Neural progenitor cell (in vitro differentiated cells): ENCODE measurements at regions not wholly inside any gene's neighbourhood (a gene's known extent, or its start where the extent isn't known, plus 50 kb on each side); places are given as distances from the start of the nearest gene placed in this dataset.

Experiments used
- DNase-seq: peaks from one replicate; pipeline ENCODE4 v3.0.0-alpha.2; 2016; ENCODE audit warnings: low spot score
- H2AFZ ChIP-seq: fragments of 200-600 bp; sonication (generic); replicated peaks from 2 replicates; pipeline ENCODE4 v1.6.1; 2016; ENCODE audit warnings: antibody characterized with exemption
- H3F3A ChIP-seq: fragments of 200-600 bp; sonication (generic); 2 replicates; pipeline ENCODE4 v1.6.1; 2016; ENCODE audit warnings: antibody characterized with exemption, low read depth
- H3K27ac ChIP-seq: fragments of 200-600 bp; sonication (generic); 2 replicates; pipeline ENCODE4 v1.5.1; 2016; ENCODE audit warnings: mild to moderate bottlenecking
- H3K27me3 ChIP-seq: fragments of 200-600 bp; sonication (generic); 2 replicates; pipeline ENCODE4 v1.6.1; 2016; ENCODE audit warnings: mild to moderate bottlenecking, moderate library complexity
- H3K36me3 ChIP-seq: fragments of 200-600 bp; sonication (generic); 2 replicates; pipeline ENCODE4 v1.5.1; 2016
- H3K4me1 ChIP-seq: fragments of 200-600 bp; sonication (generic); 2 replicates; pipeline ENCODE4 v1.6.1; 2016; ENCODE audit warnings: mixed run types
- H3K4me2 ChIP-seq: fragments of 200-600 bp; sonication (generic); 2 replicates; pipeline ENCODE4 v1.6.1; 2016
- H3K4me3 ChIP-seq: fragments of 200-600 bp; sonication (generic); 2 replicates; pipeline ENCODE4 v1.5.1; 2016
- H3K79me2 ChIP-seq: fragments of 200-600 bp; sonication (generic); 2 replicates; pipeline ENCODE4 v1.6.1; 2016; ENCODE audit warnings: low read depth
- H3K9ac ChIP-seq: fragments of 200-600 bp; sonication (generic); 2 replicates; pipeline ENCODE4 v1.6.1; 2016
- H3K9me3 ChIP-seq: fragments of 200-600 bp; sonication (generic); 2 replicates; pipeline ENCODE4 v1.5.1; 2016; ENCODE audit warnings: low read depth
- H4K20me1 ChIP-seq: fragments of 200-600 bp; sonication (generic); 2 replicates; pipeline ENCODE4 v1.6.1; 2016; ENCODE audit warnings: low read depth
- H3K27ac Mint-ChIP-seq: 3 replicates; pipeline ENCODE4 v1.8.0; 2021; ENCODE audit warnings: mixed read lengths
- H3K27me3 Mint-ChIP-seq: 2 replicates; pipeline ENCODE4 v1.8.0; 2022; ENCODE audit warnings: low read depth, mild to moderate bottlenecking, inconsistent platforms, moderate library complexity, mixed read lengths; ENCODE audit not compliant: insufficient read depth
- H3K36me3 Mint-ChIP-seq: 3 replicates; pipeline ENCODE4 v1.8.0; 2021; ENCODE audit warnings: mixed read lengths
- H3K4me1 Mint-ChIP-seq: 3 replicates; pipeline ENCODE4 v1.8.0; 2021; ENCODE audit warnings: mixed read lengths
- H3K4me3 Mint-ChIP-seq: 3 replicates; pipeline ENCODE4 v1.8.0; 2021; ENCODE audit warnings: mild to moderate bottlenecking, moderate library complexity, mixed read lengths
- H3K9me3 Mint-ChIP-seq: 3 replicates; pipeline ENCODE4 v1.8.0; 2020; ENCODE audit warnings: mixed read lengths
- CTCF ChIP-seq: fragments of 200-600 bp; sonication (generic); IDR thresholded peaks from 2 replicates; pipeline ENCODE4 v1.5.1; 2017; ENCODE audit warnings: antibody characterized with exemption, mild to moderate bottlenecking
- EZH2 ChIP-seq: fragments of 200-600 bp; sonication (generic); IDR thresholded peaks from 2 replicates; pipeline ENCODE4 v1.6.1; 2017; ENCODE audit warnings: antibody characterized with exemption, mild to moderate bottlenecking, moderate library complexity
- EZH2phosphoT487 ChIP-seq: fragments of 200-600 bp; sonication (generic); IDR thresholded peaks from 2 replicates; pipeline ENCODE4 v1.6.1; 2017; ENCODE audit warnings: antibody characterized with exemption

- H3K36me3 ChIP-seq: no peaks in the 10 kb centered on the region
- Mint-ChIP-seq H3K9me3 (no peaks in the 10 kb centered on the region), H3K27ac (no peak overlapping the region), H3K36me3 (no peaks in the 10 kb centered on the region), H3K27me3 (no peaks in the 10 kb centered on the region), H3K4me3 (no peak overlapping the region), H3K4me1 (no peaks in the 10 kb centered on the region)
- no peak overlapping the region for H3K4me3 ChIP-seq
- H3K79me2 ChIP-seq: no peaks in the 10 kb centered on the region
- H3K4me1 ChIP-seq: peaks cover 8% of the 10 kb centered on the region
- H3K9me3 ChIP-seq: no peaks in the 10 kb centered on the region
- H3K27me3 ChIP-seq: no peaks in the 10 kb centered on the region
- H2AFZ ChIP-seq: no peak overlapping the region
- no peak overlapping the region for H3K27ac ChIP-seq
- no peaks in the 10 kb centered on the region for H4K20me1 ChIP-seq
- no peaks in the 10 kb centered on the region for H3F3A ChIP-seq
- no peak overlapping the region for H3K9ac ChIP-seq
- no peak for TF ChIP-seq EZH2phosphoT487
- H3K4me2 ChIP-seq: no peak overlapping the region
- DNase-seq: no peak
Observed at GRCh38 chr9:14511452-14511851, 181.8 kb downstream of the ZDHHC21 start.

- Mint-ChIP-seq H3K27ac (no peak overlapping the region), H3K4me1 (no peaks in the 10 kb centered on the region), H3K9me3 (no peaks in the 10 kb centered on the region), H3K36me3 (no peaks in the 10 kb centered on the region), H3K27me3 (no peaks in the 10 kb centered on the region), H3K4me3 (no peak overlapping the region)
- H2AFZ ChIP-seq: no peak overlapping the region
- no peaks in the 10 kb centered on the region for H3K27me3 ChIP-seq
- H3K4me3 ChIP-seq: no peak overlapping the region
- no peak overlapping the region for H3K9ac ChIP-seq
- TF ChIP-seq EZH2 (no peak), EZH2phosphoT487 (no peak)
- no peaks in the 10 kb centered on the region for H4K20me1 ChIP-seq
- no peaks in the 10 kb centered on the region for H3K36me3 ChIP-seq
- no peaks in the 10 kb centered on the region for H3F3A ChIP-seq
- H3K4me2 ChIP-seq: no peak overlapping the region
- H3K4me1 ChIP-seq: no peaks in the 10 kb centered on the region
- no peak overlapping the region for H3K27ac ChIP-seq
- DNase-seq: no peak
- H3K9me3 ChIP-seq: no peaks in the 10 kb centered on the region
- no peaks in the 10 kb centered on the region for H3K79me2 ChIP-seq
Observed at GRCh38 chr9:14508884-14509283, 184.3 kb downstream of the ZDHHC21 start.

GRCh38 chr9:14501366-14501765, 187.4 kb upstream of the NFIB start:
- no peak overlapping the region for H3K4me2 ChIP-seq
- H3K27me3 ChIP-seq: no peaks in the 10 kb centered on the region
- no peak overlapping the region for H3K27ac Mint-ChIP-seq
- H3K4me1 ChIP-seq: peaks cover 12% of the 10 kb centered on the region
- H3F3A ChIP-seq: no peaks in the 10 kb centered on the region
- no peak for DNase-seq
- no peaks in the 10 kb centered on the region for H3K79me2 ChIP-seq
- no peak overlapping the region for H3K9ac ChIP-seq
- no peaks in the 10 kb centered on the region for H3K36me3 ChIP-seq
- H3K4me1 Mint-ChIP-seq: no peaks in the 10 kb centered on the region
- no peaks in the 10 kb centered on the region for H3K36me3 Mint-ChIP-seq
- no peaks in the 10 kb centered on the region for H3K9me3 ChIP-seq
- H3K4me3 ChIP-seq: no peak overlapping the region
- no peak overlapping the region for H3K4me3 Mint-ChIP-seq
- TF ChIP-seq CTCF (no peak), EZH2 (no peak), EZH2phosphoT487 (no peak)
- no peaks in the 10 kb centered on the region for H3K9me3 Mint-ChIP-seq
- H3K27me3 Mint-ChIP-seq: no peaks in the 10 kb centered on the region
- H4K20me1 ChIP-seq: no peaks in the 10 kb centered on the region
- peak overlapping the region; percentile 95 for H2AFZ ChIP-seq
- no peak overlapping the region for H3K27ac ChIP-seq

GRCh38 chr9:14500705-14501104, 186.8 kb upstream of the NFIB start:
- Histone ChIP-seq H3F3A (no peaks in the 10 kb centered on the region), H3K79me2 (no peaks in the 10 kb centered on the region), H3K4me2 (no peak overlapping the region), H3K27ac (no peak overlapping the region), H3K9ac (no peak overlapping the region), H4K20me1 (no peaks in the 10 kb centered on the region), H3K36me3 (no peaks in the 10 kb centered on the region), H3K27me3 (no peaks in the 10 kb centered on the region), H3K4me1 (peaks cover 12% of the 10 kb centered on the region), H3K4me3 (no peak overlapping the region), H3K9me3 (no peaks in the 10 kb centered on the region), H2AFZ (peak overlapping the region; percentile 95)
- Mint-ChIP-seq H3K9me3 (no peaks in the 10 kb centered on the region), H3K36me3 (no peaks in the 10 kb centered on the region), H3K27me3 (no peaks in the 10 kb centered on the region), H3K4me1 (no peaks in the 10 kb centered on the region), H3K27ac (no peak overlapping the region), H3K4me3 (no peak overlapping the region)
- DNase-seq: peak; percentile 9
- no peak for TF ChIP-seq CTCF
- no peak for TF ChIP-seq EZH2
- TF ChIP-seq EZH2phosphoT487: no peak
